ENCODE measurements at regions not wholly inside any gene's neighbourhood (a gene's known extent, or its start where the extent isn't known, plus 50 kb on each side); places are given as distances from the start of the nearest gene placed in this dataset.

- no peaks in the 10 kb centered on the region for H4K20me1 ChIP-seq (ENCODE audit: insufficient read depth, low read length)
- no TSS peak for BruUV-seq (replicated peaks)
- in situ Hi-C loops (cut with HindIII; ENCODE audit: extremely low pct_ligation_motif_present, low pct_unique_long_range_greater_than_20kb), result no loop called here
- intact Hi-C loops (cut with micrococcal nuclease; ENCODE audit: unreplicated experiment), result no loop called here
- no peaks in the 10 kb centered on the region for H3K36me3 ChIP-seq (replicated peaks in 1 of 2; ENCODE audit: control insufficient read depth in 1 of 2, insufficient read depth in 2 of 2, low read length in 2 of 2)
- no peaks in the 10 kb centered on the region; a peak in 1 of 5 replicates for H3K27me3 ChIP-seq (ENCODE audit: control insufficient read depth in 1 of 2, insufficient read depth in 2 of 2, low read length in 2 of 2)
- DNase-seq (ENCODE audit: low spot score) (no peak), FAIRE-seq (no peak), ATAC-seq (no peak)
- POLR2A ChIA-PET, result no interaction called here
- CTCF ChIA-PET (ENCODE audit: low intra/inter-chr PET ratio, low total read pairs), result no interaction called here
- no peaks in the 10 kb centered on the region for H3K4me1 ChIP-seq (ENCODE audit: insufficient read depth, low read length)
- H3K27ac ChIP-seq (ENCODE audit: extremely low read length, insufficient read depth, low read length), result no peak overlapping the region
- no peak overlapping the region for H2AFZ ChIP-seq (ENCODE audit: low read length)
- no peak overlapping the region for H3K4me3 ChIP-seq (replicated peaks in 1 of 3; ENCODE audit: insufficient read depth in 1 of 3, low read depth in 2 of 3, low read length in 3 of 3)
- no peaks in the 10 kb centered on the region for H3K79me2 ChIP-seq (ENCODE audit: insufficient read depth, low read length)
- WGBS (ENCODE audit: low lambda C conversion rate), result 12% methylated on average over 2 of the region's 2 CpGs
- peaks cover 54% of the 10 kb centered on the region for H3K9me3 ChIP-seq (ENCODE audit: low read length)
- TF ChIP-seq ZNF484 (CRISPR knock-in tag; IDR thresholded peaks at IDR 0.05; ENCODE audit: borderline replicate concordance, low read depth) (no peak), FOXO1 (CRISPR knock-in tag; IDR thresholded peaks at IDR 0.05) (no peak)
- TF ChIP-seq, protein P1, sequence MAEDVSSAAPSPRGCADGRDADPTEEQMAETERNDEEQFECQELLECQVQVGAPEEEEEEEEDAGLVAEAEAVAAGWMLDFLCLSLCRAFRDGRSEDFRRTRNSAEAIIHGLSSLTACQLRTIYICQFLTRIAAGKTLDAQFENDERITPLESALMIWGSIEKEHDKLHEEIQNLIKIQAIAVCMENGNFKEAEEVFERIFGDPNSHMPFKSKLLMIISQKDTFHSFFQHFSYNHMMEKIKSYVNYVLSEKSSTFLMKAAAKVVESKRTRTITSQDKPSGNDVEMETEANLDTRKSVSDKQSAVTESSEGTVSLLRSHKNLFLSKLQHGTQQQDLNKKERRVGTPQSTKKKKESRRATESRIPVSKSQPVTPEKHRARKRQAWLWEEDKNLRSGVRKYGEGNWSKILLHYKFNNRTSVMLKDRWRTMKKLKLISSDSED (CRISPR knock-in tag; IDR thresholded peaks at IDR 0.05), result no peak
- H3K9ac ChIP-seq (ENCODE audit: insufficient read depth, low read depth, low read length), result no peak overlapping the region
- no peak overlapping the region for H3K4me2 ChIP-seq (ENCODE audit: low read depth, low read length)
These were observed 599.0 kb upstream of the ADGRL2 start for GRCh38 chr1:81201779-81202178.

DNA sequence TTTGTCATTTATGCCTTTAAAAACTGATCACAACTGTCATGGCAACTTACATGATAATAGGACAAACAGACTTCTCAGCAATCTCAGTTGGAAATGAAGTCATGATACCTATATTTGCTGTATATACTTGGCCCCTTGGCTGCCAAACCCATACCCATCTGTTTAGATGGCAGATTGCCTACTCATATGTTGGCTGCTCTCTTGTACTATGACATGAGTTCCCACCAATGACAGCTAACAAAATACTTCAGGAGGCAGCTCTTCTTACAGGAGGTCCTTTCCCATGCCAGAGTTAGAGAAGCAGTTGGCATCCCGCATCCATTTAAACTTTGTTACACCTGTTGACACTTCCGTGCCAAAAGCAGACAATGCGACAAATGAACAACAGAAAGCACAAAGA is 603.1 kb upstream of the ADGRL2 start:
- H3K79me2 ChIP-seq (ENCODE audit: insufficient read depth, low read length), result no peaks in the 10 kb centered on the region
- ChIA-PET CTCF (ENCODE audit: low intra/inter-chr PET ratio, low total read pairs) (no interaction called here), POLR2A (no interaction called here)
- H3K4me1 ChIP-seq (ENCODE audit: insufficient read depth, low read length), result no peaks in the 10 kb centered on the region
- BruUV-seq (replicated peaks), result no TSS peak
- H4K20me1 ChIP-seq (ENCODE audit: insufficient read depth, low read length), result no peaks in the 10 kb centered on the region
- WGBS (ENCODE audit: low lambda C conversion rate), result 13% methylated on average over 3 of the region's 3 CpGs
- no peaks in the 10 kb centered on the region for H3K36me3 ChIP-seq (replicated peaks in 1 of 2; ENCODE audit: control insufficient read depth in 1 of 2, insufficient read depth in 2 of 2, low read length in 2 of 2)
- intact Hi-C loops (cut with micrococcal nuclease; ENCODE audit: unreplicated experiment), result no loop called here
- TF ChIP-seq PTBP1 (IDR thresholded peaks at IDR 0.05; ENCODE audit: low read depth, low read length, poor library complexity, severe bottlenecking) (no peak), EED (CRISPR knock-in tag; IDR thresholded peaks at IDR 0.05) (no peak)
- H3K27me3 ChIP-seq (ENCODE audit: control insufficient read depth in 1 of 2, insufficient read depth in 2 of 2, low read length in 2 of 2), result no peaks in the 10 kb centered on the region
- H3K9ac ChIP-seq (ENCODE audit: insufficient read depth, low read depth, low read length), result no peak overlapping the region
- peaks cover 68% of the 10 kb centered on the region for H3K9me3 ChIP-seq (ENCODE audit: low read length)
- in situ Hi-C loops (cut with HindIII; ENCODE audit: extremely low pct_ligation_motif_present, low pct_unique_long_range_greater_than_20kb), result no loop called here
- no peak overlapping the region for H3K27ac ChIP-seq (ENCODE audit: extremely low read length, insufficient read depth, low read length)
- no peak for DNase-seq (ENCODE audit: low spot score)
- H3K4me2 ChIP-seq (ENCODE audit: low read depth, low read length), result no peak overlapping the region
- FAIRE-seq, result no peak
- H2AFZ ChIP-seq (ENCODE audit: low read length), result no peak overlapping the region
- no peak overlapping the region for H3K4me3 ChIP-seq (replicated peaks in 1 of 3; ENCODE audit: insufficient read depth in 1 of 3, low read depth in 2 of 3, low read length in 3 of 3)
- ATAC-seq, result no peak

Measured in HepG2 (cell line).